Colonic mucosa (tissue), 4 donors: ENCODE measurements at regions not wholly inside any gene's neighbourhood (a gene's known extent, or its start where the extent isn't known, plus 50 kb on each side); places are given as distances from the start of the nearest gene placed in this dataset.

Source experiments
- DNase-seq: peaks from one replicate; pipeline ENCODE4 v3.0.0-alpha.2; 2020
- H3K27ac ChIP-seq: fragments of 200-600 bp; one replicate; pipeline ENCODE4 v1.8.0; 2021
- H3K27me3 ChIP-seq: fragments of 200-600 bp; one replicate; pipeline ENCODE4 v1.8.0; 2021
- H3K36me3 ChIP-seq: fragments of 200-600 bp; one replicate; pipeline ENCODE4 v1.8.0; 2021
- H3K4me1 ChIP-seq: fragments of 200-600 bp; one replicate; pipeline ENCODE4 v1.8.0; 2021; ENCODE audit warnings: mild to moderate bottlenecking
- H3K4me3 ChIP-seq: fragments of 200-600 bp; one replicate; pipeline ENCODE4 v1.8.0; 2021
- H3K9ac ChIP-seq, 2 donors: one replicate each; pipeline ENCODE4 v1.7.0; 2013; ENCODE audit warnings: control low read depth in 2 of 2, low read depth in 2 of 2, low read length in 2 of 2
- H3K9me3 ChIP-seq: fragments of 200-600 bp; one replicate; pipeline ENCODE4 v1.8.0; 2021
- CTCF ChIP-seq: fragments of 200-600 bp; IDR thresholded peaks from one replicate; pipeline ENCODE4 v1.8.0; 2022; ENCODE audit warnings: antibody characterized with exemption, mild to moderate bottlenecking
- intact Hi-C: fragments of 100-400 bp; cut with DNase I; formaldehyde crosslinking; loops from one replicate; pipeline ENCODE4 v1.14.1; 2022
- donor health status: healthy.
- donor health status: DM: no; HTN: no; CAD: no.
- donor health status: DM: no; HTN: no; CAD: no.

- no peaks in the 10 kb centered on the region for H3K36me3 ChIP-seq
- no peak overlapping the region for H3K4me3 ChIP-seq
- DNase-seq, result no peak
- H3K27ac ChIP-seq, result no peak overlapping the region
- H3K9ac ChIP-seq, result no peak overlapping the region
- H3K4me1 ChIP-seq, result no peaks in the 10 kb centered on the region
- no peaks in the 10 kb centered on the region for H3K27me3 ChIP-seq
- intact Hi-C loops, result no loop called here
- TF ChIP-seq CTCF, result no peak
- no peaks in the 10 kb centered on the region for H3K9me3 ChIP-seq
Measured at GRCh38 chr13:107883561-107884175, 331.7 kb downstream of the LIG4 start.

- intact Hi-C loops, result no loop called here
- H3K4me1 ChIP-seq, result no peaks in the 10 kb centered on the region
- no peak for DNase-seq
- H3K4me3 ChIP-seq, result no peak overlapping the region
- H3K27ac ChIP-seq, result no peak overlapping the region
- no peaks in the 10 kb centered on the region for H3K9me3 ChIP-seq
- H3K27me3 ChIP-seq, result no peaks in the 10 kb centered on the region
- no peak overlapping the region for H3K9ac ChIP-seq
- H3K36me3 ChIP-seq, result no peaks in the 10 kb centered on the region
- no peak for TF ChIP-seq CTCF
Measured at GRCh38 chr13:107882708-107883560, 332.4 kb downstream of the LIG4 start.

- Histone ChIP-seq H3K27ac (no peak overlapping the region), H3K36me3 (no peaks in the 10 kb centered on the region), H3K9me3 (no peaks in the 10 kb centered on the region), H3K4me3 (no peak overlapping the region), H3K9ac (no peak overlapping the region), H3K27me3 (no peaks in the 10 kb centered on the region), H3K4me1 (no peaks in the 10 kb centered on the region)
- TF ChIP-seq CTCF, result no peak
- DNase-seq, result no peak
- intact Hi-C loops, result no loop called here
Measured at GRCh38 chr13:107881362-107881761, 334.0 kb downstream of the LIG4 start.

- no peak for DNase-seq
- no peak overlapping the region for H3K9ac ChIP-seq
- no peak for TF ChIP-seq CTCF
- H3K4me1 ChIP-seq, result no peaks in the 10 kb centered on the region
- H3K27me3 ChIP-seq, result no peaks in the 10 kb centered on the region
- no peak overlapping the region for H3K27ac ChIP-seq
- intact Hi-C loops, result no loop called here
- H3K36me3 ChIP-seq, result no peaks in the 10 kb centered on the region
- H3K4me3 ChIP-seq, result no peak overlapping the region
- H3K9me3 ChIP-seq, result no peaks in the 10 kb centered on the region
Measured at GRCh38 chr13:107874456-107874855, 340.9 kb downstream of the LIG4 start.

GRCh38 chr13:107873926-107874325, 341.4 kb downstream of the LIG4 start:
- Histone ChIP-seq H3K9ac (no peak overlapping the region), H3K4me1 (no peaks in the 10 kb centered on the region), H3K27me3 (no peaks in the 10 kb centered on the region), H3K36me3 (no peaks in the 10 kb centered on the region), H3K27ac (no peak overlapping the region), H3K4me3 (no peak overlapping the region), H3K9me3 (no peaks in the 10 kb centered on the region)
- intact Hi-C loops, result no loop called here
- no peak for TF ChIP-seq CTCF
- DNase-seq, result no peak
